Activated naive CD4-positive, alpha-beta T cell treated with Interleukin-2 at 50 U/mL for 16 hours (primary cell): ENCODE measurements at regions not wholly inside any gene's neighbourhood (a gene's known extent, or its start where the extent isn't known, plus 50 kb on each side); places are given as distances from the start of the nearest gene placed in this dataset.

Source experiments
- DNase-seq: peaks from one replicate; pipeline ENCODE4 v3.0.0-alpha.2; 2020

DNA sequence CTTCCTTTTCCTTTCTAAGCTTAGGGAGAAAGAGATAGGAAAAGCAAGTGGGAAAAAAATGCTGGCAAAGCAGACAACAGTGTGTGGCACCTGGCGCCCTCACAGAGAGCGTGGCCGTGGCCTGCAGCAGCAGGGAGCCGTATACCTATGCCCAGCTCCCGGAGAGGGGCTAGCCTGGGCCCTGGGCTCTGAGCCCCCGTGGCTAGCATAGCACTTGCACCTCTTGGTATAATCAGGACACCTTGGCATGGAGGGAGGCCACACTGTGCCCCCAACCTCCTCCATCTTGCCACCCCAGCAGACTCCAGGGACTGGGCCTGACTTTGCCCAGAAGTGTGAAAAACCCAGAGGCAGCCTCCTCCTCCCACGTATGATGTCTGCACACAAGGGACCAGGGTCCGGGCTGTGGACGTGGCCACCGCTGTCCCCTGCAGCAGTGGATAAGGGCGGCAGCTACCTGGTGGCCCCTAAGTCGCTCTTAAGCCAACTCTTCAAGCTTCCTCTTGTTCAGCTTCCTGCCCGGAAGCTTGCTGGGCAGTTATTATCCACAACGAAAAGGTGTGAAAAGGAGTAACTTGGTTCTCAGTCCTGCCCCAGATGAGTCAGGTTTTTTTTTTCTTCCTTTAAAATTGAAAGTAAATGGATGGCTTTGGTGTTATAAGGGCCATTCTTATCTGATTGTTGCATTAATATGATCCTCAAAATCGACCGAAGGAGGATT, 249.1 kb upstream of the PITRM1 start:
- no peak for DNase-seq

- no peak for DNase-seq
Measured at GRCh38 chr10:3420527-3421469, 248.2 kb upstream of the PITRM1 start.

- DNase-seq, result no peak
Measured at GRCh38 chr10:3419719-3420495, 247.3 kb upstream of the PITRM1 start.

DNA sequence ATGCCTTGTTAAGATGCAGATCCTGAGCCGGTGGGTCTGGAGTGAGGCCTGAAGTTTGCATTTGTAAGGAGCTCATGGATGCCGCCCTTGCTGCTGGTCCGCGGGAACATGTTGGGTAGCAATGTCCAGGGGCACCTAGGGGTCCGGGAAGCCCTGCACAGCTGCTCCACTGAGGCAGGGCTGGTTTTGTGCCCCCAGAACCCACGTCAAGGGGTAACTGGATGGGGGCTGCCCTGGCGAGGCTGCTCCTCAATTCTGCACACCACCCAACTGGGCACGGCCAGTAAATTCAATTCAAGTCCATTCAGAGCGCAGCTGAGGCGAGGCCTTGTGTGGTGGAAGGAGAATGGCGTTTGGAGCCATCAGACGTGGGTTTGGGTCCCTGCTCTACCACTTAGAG, 246.3 kb upstream of the PITRM1 start:
- no peak for DNase-seq

- no peak for DNase-seq
Measured at GRCh38 chr10:3418041-3418754, 245.6 kb upstream of the PITRM1 start.

DNA sequence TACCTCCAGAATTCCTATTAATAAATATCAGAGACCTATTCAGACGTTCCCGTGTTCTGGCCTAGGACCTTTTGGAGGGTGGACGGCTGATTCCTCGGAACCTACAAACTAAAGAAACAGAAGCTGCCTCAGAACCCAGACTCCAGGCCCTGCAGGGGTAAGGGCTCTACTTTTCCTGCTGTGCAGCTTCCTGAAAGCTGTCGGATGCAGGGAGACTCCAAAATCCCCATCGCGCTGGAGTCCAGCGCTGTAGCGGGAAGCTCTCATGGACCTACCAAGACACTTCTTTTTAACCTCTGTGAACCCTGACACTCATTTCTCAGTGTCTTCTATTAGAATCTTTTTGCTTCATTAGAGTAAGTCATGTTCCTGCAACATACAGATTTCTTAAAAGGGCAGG, 244.5 kb upstream of the PITRM1 start:
- DNase-seq, result no peak

- DNase-seq, result no peak
Measured at GRCh38 chr10:3415878-3416605, 243.5 kb upstream of the PITRM1 start.

DNA sequence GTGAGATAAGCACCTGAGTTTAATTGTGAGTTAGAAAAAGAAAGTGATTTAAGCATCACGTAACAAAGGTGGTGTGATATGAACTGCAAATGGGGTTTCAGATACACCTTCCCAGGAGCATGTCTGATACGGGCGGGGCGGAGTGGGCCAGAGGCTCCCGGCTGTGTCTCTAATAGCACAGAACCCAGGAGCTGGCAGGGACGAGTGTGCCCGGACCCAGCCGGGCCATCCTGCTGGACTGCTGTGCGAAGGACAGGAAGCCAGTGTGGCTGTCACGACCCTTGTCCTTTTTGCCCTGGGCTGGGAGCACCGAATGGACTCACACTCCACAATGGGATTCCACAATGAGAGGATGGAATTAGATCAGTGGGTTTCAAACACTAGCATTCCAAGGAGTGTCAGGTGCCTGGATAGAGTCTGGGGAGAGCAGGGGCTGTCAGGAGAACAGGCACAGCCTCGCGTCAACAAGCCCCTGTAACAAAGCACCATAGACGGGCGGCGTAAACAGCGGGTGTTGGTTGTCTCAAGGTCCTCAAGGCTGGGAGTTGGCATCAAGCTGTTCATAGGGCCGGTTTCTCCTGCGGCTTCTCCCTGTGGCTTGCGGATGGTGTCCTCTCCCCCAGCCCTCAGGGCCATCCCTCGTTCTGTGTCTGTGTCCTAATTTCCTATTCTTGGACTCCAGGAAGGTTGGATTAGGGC, 242.6 kb upstream of the PITRM1 start:
- no peak for DNase-seq

DNA sequence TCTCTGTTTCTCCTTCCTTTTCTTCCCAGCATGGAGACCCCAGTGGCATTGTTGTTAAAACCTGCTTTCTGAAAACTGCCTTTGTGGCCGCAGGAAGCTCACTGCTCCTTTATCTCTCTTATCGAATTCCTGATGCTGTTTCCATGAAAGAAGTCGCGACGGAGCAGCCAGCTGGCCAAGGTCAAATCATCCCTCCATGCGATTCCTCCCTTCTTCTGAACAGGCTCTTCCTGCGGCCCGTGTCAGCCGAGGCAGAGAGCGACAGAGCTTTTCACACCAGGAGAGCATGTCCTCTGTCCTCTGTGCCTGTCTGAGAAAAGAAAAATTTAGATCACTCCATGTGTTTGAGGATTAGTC, 242.1 kb upstream of the PITRM1 start:
- DNase-seq, result no peak

GRCh38 chr10:3413937-3414666, 241.5 kb upstream of the PITRM1 start:
- DNase-seq, result no peak

GRCh38 chr10:3412646-3413045, 240.1 kb upstream of the PITRM1 start:
- no peak for DNase-seq

GRCh38 chr10:3412071-3412582, 239.5 kb upstream of the PITRM1 start:
- DNase-seq, result no peak

GRCh38 chr10:3411044-3411443, 238.5 kb upstream of the PITRM1 start:
- DNase-seq, result no peak

DNA sequence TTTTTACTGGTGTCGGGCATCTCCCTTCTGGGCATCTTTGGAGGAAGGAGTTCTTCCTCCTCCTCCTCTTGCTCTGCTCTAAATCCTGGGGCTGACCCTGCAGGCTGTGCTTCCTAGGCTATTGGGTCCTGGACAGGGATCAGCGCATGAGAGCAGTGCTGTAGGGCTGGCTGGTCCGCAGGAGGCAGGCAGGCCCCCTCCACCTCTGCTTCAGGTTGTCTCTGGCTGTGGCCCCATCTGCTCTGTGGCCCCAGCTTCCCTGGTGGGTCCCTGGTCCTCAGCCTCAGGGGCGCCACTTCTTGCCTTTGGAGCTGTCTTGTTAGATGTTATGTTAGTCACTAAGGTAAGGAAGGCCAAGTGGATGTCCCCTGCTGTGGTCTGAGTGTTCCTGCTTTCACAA, 237.3 kb upstream of the PITRM1 start:
- DNase-seq, result no peak

DNA sequence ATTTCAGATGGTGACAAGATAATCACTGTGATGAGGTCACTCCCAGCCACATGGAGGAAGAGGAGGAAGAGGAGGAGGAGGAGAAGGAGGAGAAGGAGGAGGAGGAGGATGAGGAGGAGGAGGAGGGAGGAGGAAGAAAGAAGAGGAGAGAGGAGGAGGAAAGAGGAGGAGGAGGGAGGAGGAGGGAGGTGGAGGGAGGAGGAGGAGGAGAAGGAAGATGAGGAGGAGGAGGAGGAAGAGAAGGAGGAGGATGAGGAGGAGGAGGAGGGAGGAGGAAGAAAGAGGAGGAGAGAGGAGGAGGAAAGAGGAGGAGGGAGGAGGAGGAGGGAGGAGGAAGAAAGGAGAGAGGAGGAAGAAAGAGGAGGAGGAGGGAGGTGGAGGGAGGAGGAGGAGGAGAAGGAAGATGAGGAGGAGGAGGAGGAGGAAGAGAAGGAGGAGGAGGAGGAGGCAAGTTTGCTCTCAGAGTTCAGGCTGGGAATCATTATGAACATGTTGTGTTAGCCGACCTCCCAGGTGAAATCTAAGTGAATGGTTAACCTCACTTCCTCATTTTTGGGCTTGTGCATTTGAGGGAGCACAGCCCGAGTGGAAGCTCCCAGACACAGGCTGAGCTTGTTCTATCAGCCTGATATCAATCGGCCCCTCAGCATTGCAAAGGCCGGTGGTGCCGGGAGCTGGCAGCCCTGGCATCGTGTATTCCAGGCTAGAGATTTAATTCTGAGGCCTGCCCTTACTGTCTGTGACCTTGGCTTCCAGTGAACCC, 236.2 kb upstream of the PITRM1 start:
- no peak for DNase-seq

- no peak for DNase-seq
Measured at GRCh38 chr10:3407208-3407607, 234.6 kb upstream of the PITRM1 start.

GRCh38 chr10:3406556-3406955, 234.0 kb upstream of the PITRM1 start:
- no peak for DNase-seq

DNA sequence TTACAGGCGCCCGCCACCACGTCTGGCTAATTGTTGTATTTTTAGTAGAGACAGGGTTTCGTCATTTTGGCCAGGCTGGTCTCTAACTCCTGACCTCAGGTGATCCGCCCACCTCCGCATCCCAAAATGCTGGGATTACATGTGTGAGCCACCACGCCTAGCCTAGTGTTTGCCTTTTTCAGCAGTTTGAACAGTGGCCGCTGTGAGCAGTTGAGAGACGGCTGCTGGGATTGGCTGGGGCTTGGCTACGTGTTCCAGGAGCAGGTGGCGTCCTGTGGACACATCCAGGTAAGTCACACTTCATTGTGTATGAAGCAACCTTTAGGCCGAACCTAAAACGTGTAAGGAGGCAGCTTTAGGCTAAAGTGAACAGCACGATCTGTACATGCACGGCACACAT, 231.8 kb upstream of the PITRM1 start:
- no peak for DNase-seq

DNA sequence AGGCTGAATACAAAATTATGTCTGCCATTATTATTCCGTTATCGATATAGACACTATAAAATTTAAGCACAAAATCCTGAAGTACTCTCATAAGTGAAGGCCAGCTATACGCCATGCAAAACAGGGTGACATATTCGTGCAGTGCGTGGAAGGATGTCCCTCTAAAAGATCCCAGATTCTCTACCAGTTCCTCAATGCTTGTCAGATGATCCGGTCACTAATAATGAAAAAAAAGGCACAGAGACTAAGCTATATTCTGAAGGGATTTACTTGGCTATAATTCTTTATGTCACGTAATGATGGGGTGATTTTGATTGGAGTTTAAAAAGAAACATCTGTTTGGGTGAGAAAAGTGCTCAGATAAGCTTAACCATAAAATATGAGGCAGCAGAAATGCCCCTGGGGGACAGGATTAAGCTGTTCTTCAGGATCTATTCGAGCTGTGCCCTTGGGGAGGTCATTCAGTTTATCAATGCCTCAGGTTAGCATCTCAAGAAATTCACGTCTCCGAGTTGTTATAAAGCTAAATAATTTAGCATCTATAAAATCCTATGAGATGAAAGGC, 229.7 kb upstream of the PITRM1 start:
- no peak for DNase-seq
